22Rv1 (cell line): ENCODE measurements at regions not wholly inside any gene's neighbourhood (a gene's known extent, or its start where the extent isn't known, plus 50 kb on each side); places are given as distances from the start of the nearest gene placed in this dataset.

Experiments used
- H3K27ac ChIP-seq: fragments of 450-650 bp; 2 replicates; pipeline ENCODE4 v1.5.1; 2017
- ZFX ChIP-seq: fragments of 450-650 bp; IDR thresholded peaks from 2 replicates; pipeline ENCODE4 v1.6.1; 2017; ENCODE audit warnings: antibody characterized with exemption, borderline replicate concordance
- TF ChIP-seq, protein P1 (sequence below): fragments of 450-650 bp; IDR thresholded peaks from 2 replicates; pipeline ENCODE4 v1.5.1; 2017; ENCODE audit warnings: mild to moderate bottlenecking

DNA sequence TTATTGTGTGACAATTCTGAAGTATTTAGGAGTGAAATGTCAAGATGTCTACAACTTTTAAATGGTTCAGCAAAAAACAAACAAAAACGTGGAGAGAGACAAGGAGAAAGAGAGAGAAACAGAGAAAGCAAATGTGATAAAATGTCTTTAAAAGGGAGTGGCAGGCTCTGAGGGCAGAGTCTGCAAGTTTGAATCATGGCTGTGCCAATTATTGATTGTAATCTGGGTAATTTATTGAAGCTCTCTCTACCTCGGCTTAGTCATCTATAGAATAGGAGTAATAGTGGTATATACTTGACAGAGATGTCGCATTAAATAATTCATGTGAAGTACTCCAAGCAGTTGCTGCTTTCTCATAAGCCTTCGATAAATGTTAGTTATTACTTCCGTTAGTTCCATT lies 61.3 kb upstream of the ARID1B start:
- TF ChIP-seq, protein P1, sequence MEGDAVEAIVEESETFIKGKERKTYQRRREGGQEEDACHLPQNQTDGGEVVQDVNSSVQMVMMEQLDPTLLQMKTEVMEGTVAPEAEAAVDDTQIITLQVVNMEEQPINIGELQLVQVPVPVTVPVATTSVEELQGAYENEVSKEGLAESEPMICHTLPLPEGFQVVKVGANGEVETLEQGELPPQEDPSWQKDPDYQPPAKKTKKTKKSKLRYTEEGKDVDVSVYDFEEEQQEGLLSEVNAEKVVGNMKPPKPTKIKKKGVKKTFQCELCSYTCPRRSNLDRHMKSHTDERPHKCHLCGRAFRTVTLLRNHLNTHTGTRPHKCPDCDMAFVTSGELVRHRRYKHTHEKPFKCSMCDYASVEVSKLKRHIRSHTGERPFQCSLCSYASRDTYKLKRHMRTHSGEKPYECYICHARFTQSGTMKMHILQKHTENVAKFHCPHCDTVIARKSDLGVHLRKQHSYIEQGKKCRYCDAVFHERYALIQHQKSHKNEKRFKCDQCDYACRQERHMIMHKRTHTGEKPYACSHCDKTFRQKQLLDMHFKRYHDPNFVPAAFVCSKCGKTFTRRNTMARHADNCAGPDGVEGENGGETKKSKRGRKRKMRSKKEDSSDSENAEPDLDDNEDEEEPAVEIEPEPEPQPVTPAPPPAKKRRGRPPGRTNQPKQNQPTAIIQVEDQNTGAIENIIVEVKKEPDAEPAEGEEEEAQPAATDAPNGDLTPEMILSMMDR: no peak
- TF ChIP-seq ZFX: no peak
- H3K27ac ChIP-seq: no peak overlapping the region

DNA sequence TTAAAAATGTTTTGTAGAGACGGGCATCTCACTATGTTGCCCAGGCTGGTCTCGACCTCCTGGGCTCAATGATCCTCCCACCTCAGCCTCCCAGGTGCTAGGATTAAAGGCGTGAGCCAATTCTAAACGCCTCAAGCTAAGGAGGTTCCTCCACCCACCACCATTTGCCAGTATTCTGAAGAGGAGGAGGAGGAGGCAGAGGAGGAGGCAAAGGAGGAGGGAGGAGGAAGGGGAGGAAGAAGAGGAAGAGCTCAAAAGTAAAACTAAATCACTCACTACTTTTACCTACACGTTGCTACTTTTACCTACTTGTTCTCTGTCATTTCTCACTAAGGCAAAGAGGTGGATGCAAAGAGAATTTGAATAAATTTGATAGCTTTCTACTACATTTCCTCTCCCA lies 63.6 kb upstream of the ARID1B start:
- no peak overlapping the region for H3K27ac ChIP-seq
- TF ChIP-seq, protein P1: no peak
- no peak for TF ChIP-seq ZFX

DNA sequence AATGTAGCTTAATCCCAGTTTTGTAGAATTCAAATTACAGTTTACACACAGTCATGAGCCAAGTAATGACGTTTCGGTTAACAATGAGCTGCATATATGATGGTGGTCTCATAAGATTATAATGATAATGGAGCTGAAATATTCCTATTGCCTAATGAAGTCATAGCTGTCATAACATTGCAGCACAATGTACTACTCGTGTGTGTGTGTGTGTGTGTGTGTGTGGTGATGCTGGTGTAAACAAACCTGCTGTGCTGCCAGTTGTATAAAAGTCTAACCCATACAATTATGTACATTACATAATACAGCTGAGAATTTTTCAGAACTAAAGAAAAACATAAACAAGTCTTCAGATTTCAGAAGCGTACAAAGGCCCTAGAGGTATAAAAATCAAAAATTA lies 66.7 kb upstream of the ARID1B start:
- TF ChIP-seq, protein P1: no peak
- no peak for TF ChIP-seq ZFX
- no peak overlapping the region for H3K27ac ChIP-seq

DNA sequence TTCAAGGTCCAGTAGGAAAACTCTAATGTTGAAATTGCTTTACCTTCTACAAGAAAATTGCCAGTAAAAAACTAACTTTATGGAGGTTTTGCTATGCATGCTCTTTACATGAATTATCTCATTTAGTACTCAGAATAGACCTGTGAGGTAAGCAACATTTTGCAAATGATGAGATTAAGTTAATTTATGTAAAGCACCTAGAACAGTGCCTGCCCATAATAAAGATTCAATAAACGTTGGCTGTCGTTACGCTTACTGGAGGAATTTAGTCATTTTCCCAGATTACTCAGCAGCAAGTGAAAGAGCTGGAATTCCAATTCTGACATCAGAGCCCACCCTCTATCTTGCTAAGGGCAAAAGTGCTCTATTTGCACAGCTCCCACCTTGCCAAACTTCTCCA lies 69.4 kb upstream of the ARID1B start:
- no peak for TF ChIP-seq ZFX
- TF ChIP-seq, protein P1: no peak
- no peak overlapping the region for H3K27ac ChIP-seq

DNA sequence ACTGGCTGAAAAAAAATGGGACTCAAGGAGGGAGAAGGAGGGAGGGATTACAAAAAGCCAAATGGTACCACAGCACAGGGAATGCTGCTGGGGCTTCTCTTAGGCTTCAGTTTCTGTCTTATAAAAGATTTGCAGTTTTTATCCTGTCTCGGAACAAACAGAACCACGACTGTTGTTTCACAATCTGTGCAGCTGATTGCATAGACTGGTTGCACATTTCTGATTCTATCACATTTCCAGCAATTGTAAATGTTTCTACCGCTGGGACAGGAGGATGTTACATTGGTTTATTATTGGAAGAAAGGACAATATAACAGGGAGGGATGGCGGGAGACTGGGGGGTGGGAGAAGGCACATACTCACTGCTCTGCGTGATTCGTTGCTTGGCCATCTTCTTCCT lies 73.5 kb upstream of the ARID1B start:
- H3K27ac ChIP-seq: no peak overlapping the region
- TF ChIP-seq ZFX: no peak
- TF ChIP-seq, protein P1: no peak

DNA sequence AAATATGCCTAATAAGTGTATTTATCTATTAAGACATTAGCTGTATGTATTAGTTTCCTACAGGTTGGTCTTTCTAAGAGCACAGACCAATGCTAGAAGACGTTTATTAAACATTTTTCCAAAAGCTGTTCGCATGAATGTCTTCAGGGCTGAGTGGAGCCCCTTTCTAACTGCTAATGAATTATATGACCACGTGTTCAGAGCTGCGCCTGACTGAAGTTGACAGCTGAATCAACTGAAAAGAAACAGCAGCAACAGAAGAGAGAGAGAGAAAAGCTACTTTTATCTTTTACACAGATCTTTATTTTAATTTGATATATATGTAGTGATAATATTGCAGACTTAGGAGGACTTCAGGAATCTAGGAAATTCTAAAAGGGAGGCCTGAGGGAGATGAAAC lies 75.2 kb upstream of the ARID1B start:
- no peak overlapping the region for H3K27ac ChIP-seq
- TF ChIP-seq ZFX: no peak
- TF ChIP-seq, protein P1: no peak

DNA sequence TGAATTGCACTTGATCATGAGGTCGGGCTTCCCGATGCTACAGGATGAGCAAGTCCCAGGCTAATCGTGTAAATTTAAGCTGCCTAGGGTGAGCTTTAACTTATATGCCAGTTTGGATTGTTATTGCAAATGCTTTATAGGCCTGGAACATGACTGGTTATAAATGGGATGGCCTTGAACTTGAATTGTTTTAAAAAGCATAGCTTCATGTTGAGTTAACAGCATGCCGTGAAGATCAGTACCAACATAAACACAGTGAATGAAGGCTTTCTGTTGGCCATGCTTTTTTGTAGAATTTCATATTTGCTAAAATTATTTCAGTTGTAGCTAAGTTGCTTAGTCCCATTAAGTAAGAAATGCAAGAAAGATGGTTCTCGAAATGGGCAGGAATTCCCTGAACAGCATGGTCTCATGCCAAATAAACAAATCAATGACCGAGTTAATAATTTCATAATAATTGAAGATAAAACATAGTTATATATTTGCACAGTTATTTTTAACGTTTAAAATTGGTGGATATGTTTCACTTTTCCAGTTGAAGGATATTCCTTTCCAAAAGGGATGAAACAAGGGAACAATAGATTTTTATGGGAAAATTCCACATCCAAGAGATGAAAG lies 76.6 kb upstream of the ARID1B start:
- H3K27ac ChIP-seq: no peak overlapping the region
- TF ChIP-seq ZFX: no peak
- TF ChIP-seq, protein P1: no peak
